ENCODE measurements at regions not wholly inside any gene's neighbourhood (a gene's known extent, or its start where the extent isn't known, plus 50 kb on each side); places are given as distances from the start of the nearest gene placed in this dataset.

- POLR2A ChIA-PET (ENCODE audit: partially characterized antibody) = interaction anchor here (3.9 kb wide), 1 partner anchor 86 kb away, joined by 11 read pairs; the partner anchor contains the start of gene XPO1
- H2AFZ ChIP-seq (ENCODE audit: low read length) = no peak overlapping the region
- H3K9ac ChIP-seq (replicated peaks in 1 of 4; ENCODE audit: extremely low read depth in 1 of 4, low read depth in 3 of 4, low read length in 3 of 4) = no peak overlapping the region
- no peaks in the 10 kb centered on the region for H3K9me3 ChIP-seq (ENCODE audit: insufficient read depth in 2 of 2, low read depth in 1 of 2, low read length in 1 of 2)
- no peak overlapping the region for H4K5ac ChIP-seq (ENCODE audit: insufficient read length, low read depth, low read length)
- no peaks in the 10 kb centered on the region for H3K23me2 ChIP-seq (ENCODE audit: low read depth, low read length)
- CTCF ChIA-PET (ENCODE audit: partially characterized antibody) = interaction anchor here (0.6 to 1.7 kb wide), 3 partner anchors 11 to 25 kb away, joined by 3 to 4 read pairs (median 3); no protein-coding TSS in a partner anchor
- H4K20me1 ChIP-seq (replicated peaks in 1 of 2; ENCODE audit: control insufficient read depth in 1 of 2, insufficient read depth in 2 of 2, low read length in 2 of 2) = no peaks in the 10 kb centered on the region
- no peaks in the 10 kb centered on the region for H3K27me3 ChIP-seq (replicated peaks in 1 of 4; ENCODE audit: control insufficient read depth in 3 of 4, extremely low read depth in 1 of 4, insufficient read depth in 3 of 4, low read length in 3 of 4)
- no peak overlapping the region for H3K23ac ChIP-seq (ENCODE audit: insufficient read length)
- H3K79me1 ChIP-seq (ENCODE audit: low read depth, low read length) = no peaks in the 10 kb centered on the region
- no peak for DNase-seq (ENCODE audit: low read depth in 1 of 2, low spot score in 2 of 2)
- no peak overlapping the region for H2AK5ac ChIP-seq (ENCODE audit: low read depth, low read length)
- no peaks in the 10 kb centered on the region for H3K79me2 ChIP-seq (ENCODE audit: control insufficient read depth in 1 of 2, insufficient read depth in 2 of 2, low read length in 2 of 2)
- H3K4me2 ChIP-seq (ENCODE audit: insufficient read depth in 1 of 2, low read depth in 2 of 2, low read length in 2 of 2) = no peak overlapping the region
- H3K4me3 ChIP-seq (ENCODE audit: extremely low read depth in 1 of 4, insufficient read depth in 2 of 4, low read depth in 3 of 4, low read length in 4 of 4) = no peak overlapping the region
- H4K8ac ChIP-seq (ENCODE audit: extremely low read depth, insufficient read depth, low read length) = no peak overlapping the region
- H2BK15ac ChIP-seq (ENCODE audit: low read length) = no peak overlapping the region
- no peak overlapping the region for H3K14ac ChIP-seq (ENCODE audit: insufficient read length)
- no peak overlapping the region for H3K4ac ChIP-seq (replicated peaks; ENCODE audit: insufficient read length, low read depth, low read length)
- H2BK5ac ChIP-seq (ENCODE audit: low read depth, low read length) = no peak overlapping the region
- no peak overlapping the region for H3K27ac ChIP-seq (ENCODE audit: low read depth, low read length)
- no peak overlapping the region for H3K56ac ChIP-seq (replicated peaks; ENCODE audit: insufficient read length, low read depth, low read length)
- no peak overlapping the region for H2BK20ac ChIP-seq (ENCODE audit: low read length)
- no peaks in the 10 kb centered on the region for H3K36me3 ChIP-seq (ENCODE audit: control insufficient read depth in 2 of 4, insufficient read depth in 4 of 4, low read length in 3 of 4)
- 93% methylated on average over 5 of the region's 5 CpGs; no CpG with 5 or more reads in 1 of the 2 experiments for WGBS, 2 experiments (ENCODE audit: extremely low coverage in 1 of 2, insufficient coverage in 1 of 2, insufficient read length in 1 of 2, insufficient replicate concordance in 2 of 2, low coverage in 1 of 2, low lambda C conversion rate in 2 of 2, missing lambda C conversion rate in 1 of 2)
- H4K91ac ChIP-seq (replicated peaks; ENCODE audit: insufficient read length, low read length) = no peak overlapping the region
- H3K18ac ChIP-seq (ENCODE audit: extremely low read depth, low read length) = no peak overlapping the region
- TF ChIP-seq POLR2A (IDR thresholded peaks at IDR 0.05; ENCODE audit: control extremely low read depth in 1 of 2, low read depth in 2 of 2, low read length in 2 of 2) = no peak
- TF ChIP-seq SIRT6 (IDR thresholded peaks at IDR 0.05; ENCODE audit: low read length) = no peak
- TF ChIP-seq EZH2 (IDR thresholded peaks at IDR 0.05; ENCODE audit: low read depth, low read length, severe bottlenecking) = no peak
- no peak for TF ChIP-seq SAP30 (IDR thresholded peaks at IDR 0.05; ENCODE audit: insufficient read depth, insufficient replicate concordance, low read length)
- no peak for TF ChIP-seq E2F6 (IDR thresholded peaks at IDR 0.05)
- TF ChIP-seq CBX8 (IDR thresholded peaks at IDR 0.05; ENCODE audit: borderline replicate concordance, low read depth, low read length) = no peak
- TF ChIP-seq ASH2L (IDR thresholded peaks at IDR 0.05; ENCODE audit: low read length) = no peak
- TF ChIP-seq, protein P1, sequence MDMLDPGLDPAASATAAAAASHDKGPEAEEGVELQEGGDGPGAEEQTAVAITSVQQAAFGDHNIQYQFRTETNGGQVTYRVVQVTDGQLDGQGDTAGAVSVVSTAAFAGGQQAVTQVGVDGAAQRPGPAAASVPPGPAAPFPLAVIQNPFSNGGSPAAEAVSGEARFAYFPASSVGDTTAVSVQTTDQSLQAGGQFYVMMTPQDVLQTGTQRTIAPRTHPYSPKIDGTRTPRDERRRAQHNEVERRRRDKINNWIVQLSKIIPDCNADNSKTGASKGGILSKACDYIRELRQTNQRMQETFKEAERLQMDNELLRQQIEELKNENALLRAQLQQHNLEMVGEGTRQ (IDR thresholded peaks at IDR 0.05; ENCODE audit: low read length) = no peak
- TF ChIP-seq CREB1 (IDR thresholded peaks at IDR 0.05) = no peak
- no peak for TF ChIP-seq POU5F1 (IDR thresholded peaks at IDR 0.05; ENCODE audit: low read depth, low read length)
- no peak for TF ChIP-seq KDM5A (IDR thresholded peaks at IDR 0.05; ENCODE audit: low read length)
- no peak for TF ChIP-seq SUZ12 (IDR thresholded peaks at IDR 0.05; ENCODE audit: low read length)
- TF ChIP-seq RXRA (IDR thresholded peaks at IDR 0.05; ENCODE audit: insufficient read depth, low read depth, low read length) = no peak
- no peak for FAIRE-seq
- H3K4me1 ChIP-seq (replicated peaks in 1 of 4; ENCODE audit: control insufficient read depth in 3 of 4, insufficient read depth in 4 of 4, low read length in 3 of 4) = no peaks in the 10 kb centered on the region
- no peak overlapping the region for H2BK120ac ChIP-seq (replicated peaks; ENCODE audit: low read depth, low read length)
- no peak overlapping the region for H2BK12ac ChIP-seq (ENCODE audit: low read depth, low read length)
These were observed 85.6 kb upstream of the XPO1 start for GRCh38 chr2:61623747-61624146.

All from H1 (cell line).